Karpas-422 (cell line): ENCODE measurements at regions not wholly inside any gene's neighbourhood (a gene's known extent, or its start where the extent isn't known, plus 50 kb on each side); places are given as distances from the start of the nearest gene placed in this dataset.
A peak's percentile ranks its signal among the peaks of the same experiment; 100 is the strongest.

Experiments
- DNase-seq: peaks from one replicate; pipeline ENCODE4 v3.0.0-alpha.2; 2015
- H2AFZ ChIP-seq: fragments of 200-600 bp; sonication (generic); 2 replicates; pipeline ENCODE4 v1.6.1; 2014; ENCODE audit warnings: antibody characterized with exemption, low read length, mixed read lengths
- H3K27ac ChIP-seq: fragments of 200-600 bp; sonication (generic); 2 replicates; pipeline ENCODE4 v1.5.1; 2014; ENCODE audit warnings: mild to moderate bottlenecking, low read length, moderate library complexity
- H3K27me3 ChIP-seq: fragments of 200-600 bp; sonication (generic); 2 replicates; pipeline ENCODE4 v1.6.1; 2014; ENCODE audit warnings: low read length, mixed read lengths
- H3K36me3 ChIP-seq: fragments of 200-600 bp; sonication (generic); 2 replicates; pipeline ENCODE4 v1.6.1; 2014; ENCODE audit warnings: low read length, mixed read lengths; ENCODE audit not compliant: insufficient read depth
- H3K4me1 ChIP-seq: fragments of 200-600 bp; sonication (generic); 2 replicates; pipeline ENCODE4 v1.6.1; 2014; ENCODE audit warnings: mild to moderate bottlenecking, low read length, mixed read lengths
- H3K4me2 ChIP-seq: fragments of 200-600 bp; sonication (generic); 2 replicates; pipeline ENCODE4 v1.6.1; 2014; ENCODE audit warnings: low read length, low read depth, mild to moderate bottlenecking; ENCODE audit not compliant: poor library complexity, severe bottlenecking
- H3K4me3 ChIP-seq: fragments of 200-600 bp; sonication (generic); 2 replicates; pipeline ENCODE4 v1.5.1; 2014; ENCODE audit warnings: mild to moderate bottlenecking, antibody characterized with exemption, low read length, mixed read lengths
- H3K79me2 ChIP-seq: fragments of 200-600 bp; sonication (generic); 2 replicates; pipeline ENCODE4 v1.6.1; 2014; ENCODE audit warnings: mild to moderate bottlenecking, low read length, mixed read lengths
- H3K9ac ChIP-seq: fragments of 200-600 bp; sonication (generic); 2 replicates; pipeline ENCODE4 v1.6.0; 2014; ENCODE audit warnings: low read length
- H3K9me2 ChIP-seq: fragments of 200-600 bp; sonication (generic), shearing (Covaris generic); replicated peaks from 2 replicates; pipeline ENCODE4 v1.6.0; 2014; ENCODE audit warnings: mild to moderate bottlenecking, low read length, moderate library complexity; ENCODE audit not compliant: insufficient read depth
- H3K9me3 ChIP-seq: fragments of 300-700, 200-600 bp; sonication (generic); 2 replicates; pipeline ENCODE4 v1.6.1; 2014; ENCODE audit warnings: low read length, mixed read lengths
- H4K20me1 ChIP-seq: fragments of 200-600 bp; sonication (generic); 2 replicates; pipeline ENCODE4 v1.6.1; 2014; ENCODE audit warnings: mild to moderate bottlenecking, antibody characterized with exemption, low read length, low read depth; ENCODE audit not compliant: insufficient read depth

GRCh38 chr13:32828711-32829110, 187.5 kb upstream of the KL start:
- Histone ChIP-seq H3K9me2 (no peaks in the 10 kb centered on the region), H3K9ac (no peak overlapping the region), H3K27me3 (no peaks in the 10 kb centered on the region), H3K4me2 (no peak overlapping the region), H3K79me2 (no peaks in the 10 kb centered on the region), H3K9me3 (no peaks in the 10 kb centered on the region), H4K20me1 (no peaks in the 10 kb centered on the region), H3K4me3 (no peak overlapping the region), H3K27ac (no peak overlapping the region), H2AFZ (no peak overlapping the region), H3K36me3 (no peaks in the 10 kb centered on the region), H3K4me1 (no peaks in the 10 kb centered on the region)
- DNase-seq, result no peak

- H3K79me2 ChIP-seq, result no peaks in the 10 kb centered on the region
- H4K20me1 ChIP-seq, result no peaks in the 10 kb centered on the region
- H2AFZ ChIP-seq, result no peak overlapping the region
- no peak for DNase-seq
- H3K27me3 ChIP-seq, result no peaks in the 10 kb centered on the region
- no peaks in the 10 kb centered on the region for H3K36me3 ChIP-seq
- H3K4me2 ChIP-seq, result no peak overlapping the region
- no peaks in the 10 kb centered on the region for H3K9me3 ChIP-seq
- H3K9ac ChIP-seq, result no peak overlapping the region
- no peaks in the 10 kb centered on the region for H3K9me2 ChIP-seq
- H3K4me3 ChIP-seq, result no peak overlapping the region
- H3K27ac ChIP-seq, result no peak overlapping the region
- no peaks in the 10 kb centered on the region for H3K4me1 ChIP-seq
Measured at GRCh38 chr13:32829269-32829668, 187.0 kb upstream of the KL start.

- Histone ChIP-seq H3K9me2 (no peaks in the 10 kb centered on the region), H3K4me1 (no peaks in the 10 kb centered on the region), H4K20me1 (no peaks in the 10 kb centered on the region), H3K9ac (no peak overlapping the region), H3K4me2 (no peak overlapping the region), H3K27me3 (no peaks in the 10 kb centered on the region), H3K36me3 (no peaks in the 10 kb centered on the region), H3K79me2 (no peaks in the 10 kb centered on the region), H3K27ac (no peak overlapping the region), H2AFZ (no peak overlapping the region), H3K4me3 (no peak overlapping the region), H3K9me3 (no peaks in the 10 kb centered on the region)
- no peak for DNase-seq
Measured at GRCh38 chr13:32829676-32830335, 186.4 kb upstream of the KL start.

GRCh38 chr13:32830336-32831031, 185.7 kb upstream of the KL start:
- Histone ChIP-seq H3K4me1 (no peaks in the 10 kb centered on the region), H3K4me3 (no peak overlapping the region), H3K27ac (no peak overlapping the region), H3K9me3 (no peaks in the 10 kb centered on the region), H3K9ac (no peak overlapping the region), H4K20me1 (no peaks in the 10 kb centered on the region), H3K79me2 (no peaks in the 10 kb centered on the region), H3K27me3 (no peaks in the 10 kb centered on the region), H2AFZ (no peak overlapping the region), H3K36me3 (no peaks in the 10 kb centered on the region), H3K9me2 (no peaks in the 10 kb centered on the region), H3K4me2 (no peak overlapping the region)
- no peak for DNase-seq

GRCh38 chr13:32837307-32837972, 178.8 kb upstream of the KL start:
- Histone ChIP-seq H3K27me3 (no peaks in the 10 kb centered on the region), H3K4me3 (no peak overlapping the region), H3K9me3 (no peaks in the 10 kb centered on the region), H3K79me2 (no peaks in the 10 kb centered on the region), H3K9ac (no peak overlapping the region), H3K27ac (no peak overlapping the region), H2AFZ (no peak overlapping the region), H3K9me2 (no peaks in the 10 kb centered on the region), H3K4me2 (peak overlapping the region; percentile 37), H4K20me1 (no peaks in the 10 kb centered on the region), H3K4me1 (peaks cover 19% of the 10 kb centered on the region), H3K36me3 (no peaks in the 10 kb centered on the region)
- DNase-seq, result peak; percentile 57

- H3K36me3 ChIP-seq, result no peaks in the 10 kb centered on the region
- no peaks in the 10 kb centered on the region for H4K20me1 ChIP-seq
- H3K27me3 ChIP-seq, result no peaks in the 10 kb centered on the region
- H3K79me2 ChIP-seq, result no peaks in the 10 kb centered on the region
- H3K4me3 ChIP-seq, result no peak overlapping the region
- H3K9me2 ChIP-seq, result no peaks in the 10 kb centered on the region
- no peak overlapping the region for H3K27ac ChIP-seq
- no peak overlapping the region for H3K9ac ChIP-seq
- H3K4me2 ChIP-seq, result peak overlapping the region; percentile 37
- no peaks in the 10 kb centered on the region for H3K9me3 ChIP-seq
- H3K4me1 ChIP-seq, result peaks cover 19% of the 10 kb centered on the region
- DNase-seq, result no peak
- no peak overlapping the region for H2AFZ ChIP-seq
Measured at GRCh38 chr13:32837973-32838927, 178.0 kb upstream of the KL start.

GRCh38 chr13:32838945-32839344, 177.3 kb upstream of the KL start:
- no peaks in the 10 kb centered on the region for H3K9me3 ChIP-seq
- no peak overlapping the region for H2AFZ ChIP-seq
- no peak overlapping the region for H3K4me2 ChIP-seq
- H3K4me1 ChIP-seq, result peaks cover 19% of the 10 kb centered on the region
- H3K79me2 ChIP-seq, result no peaks in the 10 kb centered on the region
- H3K27me3 ChIP-seq, result no peaks in the 10 kb centered on the region
- no peaks in the 10 kb centered on the region for H3K9me2 ChIP-seq
- no peak overlapping the region for H3K9ac ChIP-seq
- no peak for DNase-seq
- H3K36me3 ChIP-seq, result no peaks in the 10 kb centered on the region
- H3K4me3 ChIP-seq, result no peak overlapping the region
- H3K27ac ChIP-seq, result no peak overlapping the region
- H4K20me1 ChIP-seq, result no peaks in the 10 kb centered on the region

- H3K4me3 ChIP-seq, result no peak overlapping the region
- H3K9ac ChIP-seq, result no peak overlapping the region
- H3K79me2 ChIP-seq, result no peaks in the 10 kb centered on the region
- H2AFZ ChIP-seq, result no peak overlapping the region
- no peaks in the 10 kb centered on the region for H3K9me3 ChIP-seq
- H3K27ac ChIP-seq, result no peak overlapping the region
- peaks cover 19% of the 10 kb centered on the region for H3K4me1 ChIP-seq
- H3K9me2 ChIP-seq, result no peaks in the 10 kb centered on the region
- DNase-seq, result no peak
- H3K27me3 ChIP-seq, result no peaks in the 10 kb centered on the region
- H3K4me2 ChIP-seq, result no peak overlapping the region
- H4K20me1 ChIP-seq, result no peaks in the 10 kb centered on the region
- H3K36me3 ChIP-seq, result no peaks in the 10 kb centered on the region
Measured at GRCh38 chr13:32840113-32840512, 176.1 kb upstream of the KL start.
